GM12878 (cell line): ENCODE measurements at regions not wholly inside any gene's neighbourhood (a gene's known extent, or its start where the extent isn't known, plus 50 kb on each side); places are given as distances from the start of the nearest gene placed in this dataset.

ENCODE experiments used
- ATAC-seq: fragments of 200-7000 bp; cut with Tn5 transposase; 3 replicates; pipeline ENCODE4 v1.9.1; 2020; ENCODE audit warnings: mild to moderate bottlenecking, moderate library complexity
- BruUV-seq: library from RNA; stranded (reverse); fragments of 400-500 nt; replicated peaks from 2 replicates; lab custom pipeline; 2021; lab: Mats Ljungman, UMichigan
- CTCF ChIA-PET: fragments of 300-600 bp; sonication (Branson Sonifier 250); formaldehyde crosslinking; extraction: SDS; loops from one replicate; lab custom pipeline; 2021; ENCODE audit warnings: inconsistent platforms; lab: Yijun Ruan, JAX
- POLR2A ChIA-PET: fragments of 350-600 bp; formaldehyde crosslinking; extraction: SDS; loops from one replicate; lab custom pipeline; 2021; ENCODE audit warnings: inconsistent platforms; lab: Charles Lee
- RAD21 ChIA-PET: fragments of 300-600 bp; sonication (Branson Sonifier 250); formaldehyde crosslinking; loops from one replicate; lab custom pipeline; 2023; ENCODE audit warnings: antibody characterized with exemption; ENCODE audit not compliant: unreplicated experiment; lab: Charles Lee
- SMC1A ChIA-PET: fragments of 300-600 bp; sonication (Branson Sonifier 250); formaldehyde crosslinking; loops from one replicate; lab custom pipeline; 2023; ENCODE audit not compliant: unreplicated experiment, uncharacterized antibody; lab: Charles Lee
- DNase-seq: peaks from one replicate; pipeline ENCODE4 v3.0.0-alpha.2; 2011; ENCODE audit warnings: low read depth, low spot score
- FAIRE-seq: peaks from 3 replicates; lab custom pipeline; 2011; peaks lifted over from hg19 to GRCh38; lab: Jason Lieb, UNC
- H2AFZ ChIP-seq: 2 replicates; pipeline ENCODE4 v1.6.0; 2011; ENCODE audit warnings: low read depth, low read length, control low read depth; ENCODE audit not compliant: control insufficient read depth
- H3K27ac ChIP-seq: 2 replicates; pipeline ENCODE4 v1.5.1; 2011; ENCODE audit warnings: control low read depth; ENCODE audit not compliant: control insufficient read depth, insufficient read depth
- H3K27me3 ChIP-seq, 2 experiments: replicated peaks in 1 of 2; 2 replicates each; pipeline versions ENCODE4 v1.6.0 to v1.6.1; 2011; ENCODE audit warnings: low read length in 1 of 2; ENCODE audit not compliant: control insufficient read depth in 2 of 2, insufficient read depth in 2 of 2
- H3K36me3 ChIP-seq, 2 experiments: 2 replicates each; pipeline ENCODE4 v1.5.1; 2011; ENCODE audit warnings: low read length in 1 of 2; ENCODE audit not compliant: control insufficient read depth in 2 of 2, insufficient read depth in 2 of 2
- H3K4me1 ChIP-seq: 2 replicates; pipeline ENCODE4 v1.6.1; 2011; ENCODE audit warnings: mild to moderate bottlenecking, low read length, moderate library complexity, mixed read lengths; ENCODE audit not compliant: control insufficient read depth, insufficient read depth
- H3K4me2 ChIP-seq: 2 replicates; pipeline ENCODE4 v1.6.0; 2011; ENCODE audit warnings: control low read depth; ENCODE audit not compliant: control insufficient read depth, insufficient read depth
- H3K4me3 ChIP-seq: fragments of 200-600 bp; sonication (generic); 2 replicates; pipeline ENCODE4 v1.5.1; 2016
- H3K79me2 ChIP-seq: 2 replicates; pipeline ENCODE4 v1.6.0; 2011; ENCODE audit warnings: low read length; ENCODE audit not compliant: control insufficient read depth, insufficient read depth
- H3K9ac ChIP-seq: 2 replicates; pipeline ENCODE4 v1.8.0; 2011; ENCODE audit warnings: low read length, control low read depth, mixed read lengths; ENCODE audit not compliant: control insufficient read depth, insufficient read depth
- H3K9me3 ChIP-seq: replicated peaks from 3 replicates; pipeline ENCODE4 v1.5.1; 2011; ENCODE audit warnings: mild to moderate bottlenecking, low read length; ENCODE audit not compliant: control insufficient read depth, insufficient read depth
- H4K20me1 ChIP-seq: 2 replicates; pipeline ENCODE4 v1.6.0; 2011; ENCODE audit not compliant: control insufficient read depth, insufficient read depth
- BACH1 ChIP-seq: fragments of 450-650 bp; IDR thresholded peaks from 2 replicates; pipeline ENCODE4 v1.6.1; 2017; ENCODE audit warnings: mild to moderate bottlenecking, borderline replicate concordance
- E2F8 ChIP-seq: fragments of 450-650 bp; IDR thresholded peaks from 2 replicates; pipeline ENCODE4 v1.6.1; 2018; ENCODE audit warnings: mild to moderate bottlenecking, low read depth, moderate library complexity; ENCODE audit not compliant: partially characterized antibody
- JUNB ChIP-seq: IDR thresholded peaks from 2 replicates; pipeline ENCODE4 v1.6.1; 2016; ENCODE audit warnings: antibody characterized with exemption, mild to moderate bottlenecking
- JUND ChIP-seq: IDR thresholded peaks from 2 replicates; pipeline ENCODE4 v1.6.1; 2012; ENCODE audit warnings: low read depth, mild to moderate bottlenecking, low read length, improper control_type of control experiment, moderate library complexity
- MAX ChIP-seq: IDR thresholded peaks from 2 replicates; pipeline ENCODE4 v1.6.1; 2012; ENCODE audit warnings: low read depth, low read length, improper control_type of control experiment
- MYC ChIP-seq: IDR thresholded peaks from 2 replicates; pipeline ENCODE4 v1.6.1; 2011; ENCODE audit warnings: mild to moderate bottlenecking, low read length, moderate library complexity, inconsistent platforms; ENCODE audit not compliant: insufficient read depth, insufficient replicate concordance, insufficient read length, severe bottlenecking
- REST ChIP-seq: IDR thresholded peaks from 2 replicates; pipeline ENCODE4 v1.6.1; 2012; ENCODE audit warnings: mild to moderate bottlenecking, low read depth, low read length
- SMC3 ChIP-seq: IDR thresholded peaks from 2 replicates; pipeline ENCODE4 v1.6.1; 2011; ENCODE audit warnings: low read length, improper control_type of control experiment, borderline replicate concordance
- USF2 ChIP-seq: IDR thresholded peaks from 2 replicates; pipeline ENCODE4 v1.6.1; 2011; ENCODE audit warnings: low read depth, low read length, improper control_type of control experiment, borderline replicate concordance
- ZBED1 ChIP-seq: IDR thresholded peaks from 2 replicates; pipeline ENCODE4 v1.6.1; 2016; ENCODE audit warnings: borderline replicate concordance
- ZBTB33 ChIP-seq: fragments of 450-650 bp; IDR thresholded peaks from 2 replicates; pipeline ENCODE4 v1.6.1; 2017; ENCODE audit warnings: mild to moderate bottlenecking
- WGBS: methylation state at CpG from one replicate; pipeline ENCODE4 v1.1.6; 2016; ENCODE audit warnings: low lambda C conversion rate; ENCODE audit not compliant: insufficient replicate concordance, insufficient coverage; ENCODE audit errors: missing lambda C conversion rate; 5-methylcytosine and 5-hydroxymethylcytosine counted together
- in situ Hi-C: fragments of 300-500 bp; cut with MboI; formaldehyde crosslinking; loops from 9 replicates; pipeline ENCODE4 v1.14.3; 2018; ENCODE audit warnings: mixed read lengths
- intact Hi-C: fragments of 100-400 bp; cut with micrococcal nuclease; formaldehyde crosslinking; loops from one replicate; pipeline ENCODE4 v1.14.2; 2022; ENCODE audit not compliant: unreplicated experiment

GRCh38 chr4:173091958-173092357 lies 76.7 kb upstream of the GALNT7 start:
- SMC1A ChIA-PET = interaction anchor here (0.7 to 1.0 kb wide), 2 partner anchors 15 to 24 kb away, joined by 3 to 4 read pairs; no protein-coding TSS in a partner anchor
- TF ChIP-seq ZBED1 (no peak), BACH1 (no peak), JUNB (no peak), REST (no peak), E2F8 (no peak), SMC3 (no peak), USF2 (no peak), MYC (no peak), JUND (no peak), MAX (no peak), ZBTB33 (no peak)

More at GRCh38 chr4:173091958-173092357, 76.7 kb upstream of the GALNT7 start:
- no peak overlapping the region for H3K27ac ChIP-seq
- no peak for FAIRE-seq
- no peaks in the 10 kb centered on the region for H3K27me3 ChIP-seq
- H3K4me2 ChIP-seq = no peak overlapping the region
- no peak overlapping the region for H2AFZ ChIP-seq
- ChIA-PET RAD21 (no interaction called here), CTCF (no interaction called here), POLR2A (no interaction called here)
- in situ Hi-C loops (no loop called here), intact Hi-C loops (no loop called here)
- no peaks in the 10 kb centered on the region for H3K9me3 ChIP-seq
- no peaks in the 10 kb centered on the region for H3K79me2 ChIP-seq
- BruUV-seq = no TSS peak
- H3K36me3 ChIP-seq = no peaks in the 10 kb centered on the region
- no peaks in the 10 kb centered on the region for H4K20me1 ChIP-seq
- H3K4me3 ChIP-seq = no peak overlapping the region
- no peaks in the 10 kb centered on the region for H3K4me1 ChIP-seq
- DNase-seq = no peak
- no peak overlapping the region for H3K9ac ChIP-seq
- 31% methylated on average over 2 of the region's 2 CpGs for WGBS
- no peak for ATAC-seq
